H1 (cell line): ENCODE measurements at regions not wholly inside any gene's neighbourhood (a gene's known extent, or its start where the extent isn't known, plus 50 kb on each side); places are given as distances from the start of the nearest gene placed in this dataset.

Source experiments
- CTCF ChIA-PET: fragments of 300-600 bp; sonication (Branson Sonifier 250); formaldehyde crosslinking; loops from one replicate; lab custom pipeline; 2021; ENCODE audit not compliant: partially characterized antibody; lab: Charles Lee
- POLR2A ChIA-PET: fragments of 300-600 bp; sonication (Branson Sonifier 250); formaldehyde crosslinking; loops from one replicate; lab custom pipeline; 2021; ENCODE audit warnings: inconsistent platforms; ENCODE audit not compliant: partially characterized antibody; lab: Charles Lee
- DNase-seq, 2 experiments: peaks; one replicate each; pipeline versions ENCODE4 v3.0.0 to v3.0.0-alpha.2; 2010 to 2022; ENCODE audit warnings: low spot score in 2 of 2, low read depth in 1 of 2, mixed read lengths in 1 of 2
- FAIRE-seq: peaks from 2 replicates; lab custom pipeline; 2011; peaks lifted over from hg19 to GRCh38; lab: Jason Lieb, UNC
- H2AFZ ChIP-seq: 2 replicates; pipeline ENCODE4 v1.8.1; 2012; ENCODE audit warnings: low read length, inconsistent platforms
- H2AK5ac ChIP-seq: 2 replicates; pipeline ENCODE4 v1.6.1; 2013; ENCODE audit warnings: low read depth, low read length
- H2BK120ac ChIP-seq: replicated peaks from 2 replicates; pipeline ENCODE3; 2013; ENCODE audit warnings: low read depth, low read length, inconsistent platforms
- H2BK12ac ChIP-seq: 2 replicates; pipeline ENCODE4 v1.6.1; 2013; ENCODE audit warnings: low read depth, low read length
- H2BK15ac ChIP-seq: 2 replicates; pipeline ENCODE4 v1.6.1; 2013; ENCODE audit warnings: low read length
- H2BK20ac ChIP-seq: 2 replicates; pipeline ENCODE4 v1.6.1; 2013; ENCODE audit warnings: low read length
- H2BK5ac ChIP-seq: 2 replicates; pipeline ENCODE4 v1.6.1; 2013; ENCODE audit warnings: low read depth, low read length
- H3K14ac ChIP-seq: 2 replicates; pipeline ENCODE4 v1.6.1; 2013; ENCODE audit warnings: inconsistent platforms; ENCODE audit not compliant: insufficient read length
- H3K18ac ChIP-seq: 2 replicates; pipeline ENCODE4 v1.6.1; 2013; ENCODE audit warnings: low read length; ENCODE audit errors: extremely low read depth
- H3K23ac ChIP-seq: 2 replicates; pipeline ENCODE4 v1.6.1; 2013; ENCODE audit warnings: inconsistent platforms; ENCODE audit not compliant: insufficient read length
- H3K23me2 ChIP-seq: 2 replicates; pipeline ENCODE4 v1.6.1; 2013; ENCODE audit warnings: low read depth, low read length
- H3K27ac ChIP-seq: 2 replicates; pipeline ENCODE4 v1.6.1; 2011; ENCODE audit warnings: low read depth, low read length, inconsistent platforms
- H3K27me3 ChIP-seq, 4 experiments: replicated peaks in 1 of 4; 1 replicate in 1 of 4; 2 replicates in 3 of 4; pipeline versions ENCODE4 v1.6.1 to v1.8.1; 2011 to 2013; ENCODE audit warnings: low read length in 3 of 4, mild to moderate bottlenecking in 3 of 4, inconsistent platforms in 2 of 4, mixed read lengths in 2 of 4, moderate library complexity in 1 of 4; ENCODE audit not compliant: control insufficient read depth in 3 of 4, insufficient read depth in 3 of 4; ENCODE audit errors: extremely low read depth in 1 of 4
- H3K36me3 ChIP-seq, 4 experiments: 2 replicates each; pipeline versions ENCODE4 v1.6.1 to v1.8.1; 2011 to 2013; ENCODE audit warnings: mild to moderate bottlenecking in 4 of 4, low read length in 3 of 4, moderate library complexity in 2 of 4, control low read depth in 1 of 4, inconsistent platforms in 1 of 4; ENCODE audit not compliant: insufficient read depth in 4 of 4, control insufficient read depth in 2 of 4
- H3K4ac ChIP-seq: replicated peaks from 2 replicates; pipeline ENCODE3; 2013; ENCODE audit warnings: low read length, low read depth, mixed read lengths, inconsistent platforms; ENCODE audit not compliant: insufficient read length
- H3K4me1 ChIP-seq, 4 experiments: replicated peaks in 1 of 4; 1 replicate in 1 of 4; 2 replicates in 3 of 4; pipeline versions ENCODE4 v1.6.1 to v1.8.1; 2011 to 2013; ENCODE audit warnings: low read length in 3 of 4, inconsistent platforms in 2 of 4, mixed read lengths in 1 of 4; ENCODE audit not compliant: insufficient read depth in 4 of 4, control insufficient read depth in 3 of 4
- H3K4me2 ChIP-seq, 2 experiments: 2 replicates each; pipeline versions ENCODE4 v1.6.1 to v1.8.1; 2011 to 2013; ENCODE audit warnings: low read depth in 2 of 2, low read length in 2 of 2, control low read depth in 1 of 2, inconsistent platforms in 1 of 2, mild to moderate bottlenecking in 1 of 2; ENCODE audit not compliant: insufficient read depth in 1 of 2
- H3K4me3 ChIP-seq, 4 experiments: fragments of 200-600, 300-600 bp in 1 of 4; sonication (generic), shearing (Covaris generic), sonication (Bioruptor Twin) in 1 of 4; 2 replicates each; pipeline versions ENCODE4 v1.5.1 to v1.8.1; 2011 to 2016; ENCODE audit warnings: low read length in 4 of 4, low read depth in 3 of 4, control low read depth in 2 of 4, inconsistent platforms in 2 of 4, mild to moderate bottlenecking in 2 of 4, mixed read lengths in 1 of 4, moderate library complexity in 1 of 4; ENCODE audit not compliant: insufficient read depth in 2 of 4; ENCODE audit errors: extremely low read depth in 1 of 4
- H3K56ac ChIP-seq: replicated peaks from 2 replicates; pipeline ENCODE3; 2013; ENCODE audit warnings: low read depth, mild to moderate bottlenecking, mixed read lengths, low read length, inconsistent platforms; ENCODE audit not compliant: insufficient read length
- H3K79me1 ChIP-seq: 2 replicates; pipeline ENCODE4 v1.6.1; 2013; ENCODE audit warnings: low read depth, low read length, control low read depth
- H3K79me2 ChIP-seq, 2 experiments: 2 replicates each; pipeline versions ENCODE4 v1.6.1 to v1.8.1; 2012 to 2013; ENCODE audit warnings: low read length in 2 of 2, mild to moderate bottlenecking in 2 of 2, inconsistent platforms in 1 of 2; ENCODE audit not compliant: insufficient read depth in 2 of 2, control insufficient read depth in 1 of 2
- H3K9ac ChIP-seq, 4 experiments: replicated peaks in 1 of 4; 1 replicate in 1 of 4; 2 replicates in 3 of 4; pipeline versions ENCODE4 v1.6.1 to v1.8.1; 2011 to 2013; ENCODE audit warnings: low read depth in 3 of 4, low read length in 3 of 4, control low read depth in 2 of 4, mild to moderate bottlenecking in 2 of 4, moderate library complexity in 2 of 4, inconsistent platforms in 1 of 4; ENCODE audit errors: extremely low read depth in 1 of 4
- H3K9me3 ChIP-seq, 2 experiments: 2 replicates each; pipeline versions ENCODE4 v1.6.1 to v1.8.1; 2012 to 2013; ENCODE audit warnings: mild to moderate bottlenecking in 2 of 2, moderate library complexity in 2 of 2, control low read depth in 1 of 2, inconsistent platforms in 1 of 2, low read depth in 1 of 2, low read length in 1 of 2, mixed read lengths in 1 of 2; ENCODE audit not compliant: insufficient read depth in 2 of 2
- H4K20me1 ChIP-seq, 2 experiments: replicated peaks in 1 of 2; 2 replicates each; pipeline versions ENCODE3 to v1.8.1; 2011 to 2013; ENCODE audit warnings: inconsistent platforms in 2 of 2, low read length in 2 of 2, mild to moderate bottlenecking in 1 of 2; ENCODE audit not compliant: insufficient read depth in 2 of 2, control insufficient read depth in 1 of 2
- H4K5ac ChIP-seq: 2 replicates; pipeline ENCODE4 v1.6.1; 2013; ENCODE audit warnings: low read length, low read depth, mixed read lengths, inconsistent platforms; ENCODE audit not compliant: insufficient read length
- H4K8ac ChIP-seq: 2 replicates; pipeline ENCODE4 v1.8.0; 2013; ENCODE audit warnings: mild to moderate bottlenecking, moderate library complexity, low read length, inconsistent platforms; ENCODE audit not compliant: insufficient read depth; ENCODE audit errors: extremely low read depth
- H4K91ac ChIP-seq: replicated peaks from 2 replicates; pipeline ENCODE3; 2013; ENCODE audit warnings: low read length, mixed read lengths, inconsistent platforms; ENCODE audit not compliant: insufficient read length
- BRCA1 ChIP-seq: IDR thresholded peaks from 2 replicates; pipeline ENCODE4 v1.6.1; 2012; ENCODE audit warnings: low read depth, low read length, improper control_type of control experiment
- CBX8 ChIP-seq: fragments of 300-800, 300-1000 bp; sonication (generic); IDR thresholded peaks from 2 replicates; pipeline ENCODE4 v1.7.1; 2016; ENCODE audit warnings: low read depth, low read length, borderline replicate concordance
- NRF1 ChIP-seq: IDR thresholded peaks from 2 replicates; pipeline ENCODE4 v1.6.1; 2011; ENCODE audit warnings: mild to moderate bottlenecking, low read depth, low read length, improper control_type of control experiment
- POLR2A ChIP-seq, 2 experiments: IDR thresholded peaks; 1 replicate in 1 of 2; 2 replicates in 1 of 2; pipeline ENCODE4 v1.6.1; 2011; ENCODE audit warnings: low read depth in 2 of 2, low read length in 2 of 2, mild to moderate bottlenecking in 2 of 2; ENCODE audit errors: control extremely low read depth in 1 of 2
- WGBS, 2 experiments: shearing (Covaris generic) in 1 of 2; methylation state at CpG; one replicate each; pipeline versions ENCODE4 v1.1.6 to v1.1.7; 2013 to 2015; ENCODE audit warnings: low lambda C conversion rate in 2 of 2, mixed read lengths in 2 of 2, inconsistent platforms in 1 of 2, low coverage in 1 of 2, missing lambda C conversion rate in 1 of 2; ENCODE audit not compliant: insufficient replicate concordance in 2 of 2, insufficient coverage in 1 of 2, insufficient read length in 1 of 2; ENCODE audit errors: extremely low coverage in 1 of 2, missing lambda C conversion rate in 1 of 2; 5-methylcytosine and 5-hydroxymethylcytosine counted together

DNA sequence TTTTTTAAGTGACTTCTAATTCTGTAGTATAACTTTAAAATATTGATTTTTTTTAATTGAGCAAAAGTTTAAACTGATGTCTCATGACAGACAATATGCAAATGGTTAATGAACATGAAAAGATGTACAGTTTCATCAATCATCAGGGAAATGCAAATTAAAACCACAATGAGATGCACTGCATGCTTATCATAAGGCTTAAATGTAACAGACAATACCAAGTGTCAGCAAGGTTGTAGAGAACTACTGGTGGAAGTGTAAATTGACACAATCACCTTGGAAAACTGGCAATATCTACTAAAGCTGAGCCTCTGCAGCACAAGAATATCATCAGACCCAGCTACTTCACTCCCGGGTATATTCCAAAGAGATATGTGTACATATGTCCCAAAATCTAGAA lies 70.2 kb upstream of the DAPP1 start:
- Histone ChIP-seq H2BK120ac (no peak overlapping the region), H3K9me3 (0 out of 4 replicates have a peak, but pooled peaks cover 0 to 1% of the 10 kb centered on the region in 2 experiments), H3K27ac (no peak overlapping the region), H3K4ac (no peak overlapping the region), H3K9ac (no peak overlapping the region), H3K79me2 (no peaks in the 10 kb centered on the region), H4K20me1 (no peaks in the 10 kb centered on the region), H3K23ac (no peak overlapping the region), H3K27me3 (no peaks in the 10 kb centered on the region), H3K18ac (no peak overlapping the region), H3K4me3 (no peak overlapping the region), H3K23me2 (no peaks in the 10 kb centered on the region), H3K79me1 (no peaks in the 10 kb centered on the region), H3K36me3 (no peaks in the 10 kb centered on the region), H2BK12ac (no peak overlapping the region), H3K14ac (no peak overlapping the region), H2AFZ (no peak overlapping the region), H2BK5ac (no peak overlapping the region), H4K8ac (no peak overlapping the region), H3K4me2 (no peak overlapping the region), H4K5ac (no peak overlapping the region), H3K56ac (no peak overlapping the region), H4K91ac (no peak overlapping the region), H3K4me1 (no peaks in the 10 kb centered on the region), H2BK20ac (no peak overlapping the region), H2AK5ac (no peak overlapping the region), H2BK15ac (no peak overlapping the region)
- no peak for FAIRE-seq
- TF ChIP-seq POLR2A (IDR thresholded peaks at IDR 0.05; ENCODE audit: control extremely low read depth in 1 of 2, low read depth in 2 of 2, low read length in 2 of 2): no peak
- no peak for TF ChIP-seq CBX8
- TF ChIP-seq NRF1: no peak
- TF ChIP-seq BRCA1: no peak
- ChIA-PET POLR2A (no interaction called here), CTCF (no interaction called here)
- WGBS, 2 experiments: 90% methylated on average over 1 of the region's 1 CpG; no CpG with 5 or more reads in 1 of the 2 experiments
- DNase-seq: no peak
